HG03135 (cell line): ENCODE measurements at regions not wholly inside any gene's neighbourhood (a gene's known extent, or its start where the extent isn't known, plus 50 kb on each side); places are given as distances from the start of the nearest gene placed in this dataset.
"Not testable (repeated sequence)": the region's sequence is repeated elsewhere in the genome, so short reads cannot be mapped to it uniquely, and the experiment has no call there.

Source experiments
- ATAC-seq: cut with Tn5 transposase; IDR thresholded peaks from one replicate; pipeline ENCODE4 v1.9.1; 2021; ENCODE audit warnings: mild to moderate bottlenecking, moderate library complexity; ENCODE audit not compliant: unreplicated experiment

DNA sequence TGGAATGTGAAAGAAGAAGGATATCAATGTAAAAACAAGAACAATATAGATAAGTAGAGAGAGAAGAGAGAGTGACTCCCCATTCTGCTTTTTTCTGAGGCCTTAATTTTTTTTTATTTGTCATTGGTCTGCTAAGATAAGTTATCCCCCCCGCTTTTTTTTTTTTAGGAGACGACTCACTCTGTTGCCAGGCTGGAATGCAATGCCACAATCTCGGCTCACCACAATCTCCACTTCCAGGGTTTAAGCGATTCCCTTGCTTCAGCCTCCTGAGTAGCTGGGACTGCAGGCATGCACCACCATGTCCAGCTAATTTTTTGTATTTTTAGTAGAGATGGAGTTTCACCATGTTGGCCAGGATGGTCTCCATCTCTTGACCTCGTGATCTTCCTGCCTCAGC lies 677.0 kb downstream of the MAFB start:
- ATAC-seq, result not testable (repeated sequence)

DNA sequence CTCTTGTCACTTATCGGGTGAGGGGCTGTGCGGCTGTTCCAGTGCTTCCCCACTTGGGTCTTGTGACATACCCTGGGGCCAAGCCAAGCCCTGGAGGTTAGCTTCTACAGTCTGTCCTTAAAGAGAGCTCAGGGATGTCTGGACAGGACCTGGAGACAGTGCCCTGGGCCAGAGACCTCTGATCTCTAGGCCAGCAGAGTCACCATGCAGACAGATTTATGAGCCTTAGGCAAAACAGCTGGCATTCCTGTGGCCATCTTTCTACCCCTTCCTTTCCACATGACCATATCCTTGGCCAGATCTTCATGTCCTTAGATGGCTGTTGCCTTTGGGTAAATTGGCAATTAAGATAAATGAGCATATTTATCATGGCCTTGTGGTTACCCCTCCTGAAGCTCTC lies 678.6 kb downstream of the MAFB start:
- ATAC-seq, result no peak

DNA sequence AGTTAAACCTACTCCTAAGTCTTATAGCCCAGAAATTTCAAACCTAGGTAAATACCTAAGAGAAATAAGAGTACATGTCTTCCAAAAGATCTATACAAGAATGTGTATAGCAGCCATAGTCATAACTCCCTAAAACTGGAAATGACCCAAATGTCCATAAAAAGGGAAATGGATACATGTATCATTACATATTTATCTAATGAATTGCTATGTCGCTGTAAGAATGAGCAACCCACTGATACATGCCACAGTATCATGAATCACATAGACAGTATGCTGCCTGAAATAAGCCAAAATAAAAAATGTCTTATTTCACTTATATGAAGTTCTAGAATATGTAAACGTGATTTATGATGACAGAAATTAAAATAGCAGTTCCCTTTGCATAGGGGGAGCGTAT lies 679.5 kb downstream of the MAFB start:
- ATAC-seq, result no peak

DNA sequence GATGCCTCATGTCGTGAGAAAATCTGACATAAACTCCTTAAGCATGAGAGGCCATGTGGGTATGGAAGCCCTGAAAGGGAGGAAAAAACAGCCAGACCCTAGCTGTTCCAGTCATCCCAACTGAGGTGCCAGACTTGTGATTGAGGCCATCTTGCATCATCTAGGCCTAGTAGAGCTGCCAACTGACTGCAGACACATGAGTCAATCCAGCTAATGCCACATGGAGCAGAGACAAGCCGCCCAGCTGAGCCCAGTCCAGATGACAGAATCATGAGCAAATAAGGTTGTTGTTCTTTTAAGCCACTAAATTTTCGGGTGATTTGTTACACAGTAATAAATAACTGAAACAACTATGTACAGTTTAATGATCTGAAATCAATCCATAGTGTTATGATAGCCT lies 680.9 kb downstream of the MAFB start:
- ATAC-seq, result no peak

DNA sequence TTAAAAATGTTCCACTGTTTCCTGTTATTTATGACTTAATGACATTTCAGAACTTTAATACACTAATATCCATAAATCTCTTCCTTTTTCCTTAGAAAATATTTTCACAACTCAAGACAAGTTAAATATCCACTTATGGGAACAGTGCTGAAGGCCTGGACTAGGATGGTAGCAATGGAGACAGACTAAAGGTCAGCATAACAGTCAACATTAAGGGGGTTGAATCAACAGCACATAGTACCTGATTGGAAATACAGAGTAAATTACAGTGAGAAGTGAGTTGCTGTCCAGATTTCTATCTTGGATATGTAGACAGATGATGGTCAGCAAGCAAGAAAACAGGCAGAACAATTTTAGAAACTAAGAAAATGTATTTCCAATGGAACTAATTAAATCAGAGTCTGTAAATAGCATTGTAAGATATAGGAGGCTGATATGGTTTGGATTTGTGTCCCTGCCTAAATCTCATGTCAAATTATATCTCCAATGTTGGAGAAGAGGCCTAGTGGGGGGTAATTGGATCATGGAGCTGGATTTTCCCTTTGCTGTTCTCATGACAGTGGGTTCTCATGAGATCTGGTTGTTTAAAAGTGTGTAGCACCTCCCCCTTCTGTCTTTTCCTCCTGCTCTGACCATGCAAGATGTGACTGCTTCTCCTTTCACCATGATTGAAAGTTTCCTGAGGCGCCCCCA lies 682.7 kb downstream of the MAFB start:
- ATAC-seq, result no peak

DNA sequence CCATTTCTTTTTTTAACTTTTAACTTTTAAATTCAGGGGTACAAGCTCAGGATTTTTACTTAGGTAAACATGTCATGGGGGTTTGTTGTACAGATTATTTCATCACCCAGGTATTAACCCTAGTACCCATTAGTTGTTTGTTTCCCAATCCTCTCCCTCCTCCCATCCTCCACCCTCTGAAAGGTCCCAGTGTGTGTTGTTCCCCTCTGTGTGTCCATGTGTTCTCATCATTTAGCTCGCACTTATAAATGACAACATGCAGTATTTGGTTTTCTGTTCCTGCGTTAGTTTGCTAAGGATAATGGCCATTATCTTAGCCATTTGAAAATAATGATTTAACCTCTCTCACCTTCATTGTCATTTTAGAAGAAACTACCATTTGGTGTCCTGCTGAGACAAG lies 684.9 kb downstream of the MAFB start:
- ATAC-seq, result not testable (repeated sequence)

DNA sequence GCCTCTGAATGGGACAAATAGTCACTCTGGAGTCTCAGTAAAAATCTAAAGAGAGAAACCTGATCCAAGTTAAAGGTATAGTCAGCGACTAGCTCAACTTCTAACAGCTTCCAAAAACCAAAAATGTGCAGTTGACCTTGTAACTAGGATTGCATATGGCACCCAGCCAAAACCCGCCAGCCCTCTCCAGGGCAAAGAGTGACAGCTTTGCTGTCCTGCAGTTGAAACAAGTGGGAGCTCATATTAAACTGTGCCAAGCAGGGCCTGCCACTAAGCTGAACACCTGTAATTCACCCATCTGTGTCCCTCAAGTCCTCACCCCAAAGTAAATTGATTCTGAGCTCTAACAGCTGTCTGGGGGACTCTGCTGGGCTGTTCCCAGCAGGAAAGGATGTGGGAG lies 695.3 kb downstream of the MAFB start:
- no peak for ATAC-seq

DNA sequence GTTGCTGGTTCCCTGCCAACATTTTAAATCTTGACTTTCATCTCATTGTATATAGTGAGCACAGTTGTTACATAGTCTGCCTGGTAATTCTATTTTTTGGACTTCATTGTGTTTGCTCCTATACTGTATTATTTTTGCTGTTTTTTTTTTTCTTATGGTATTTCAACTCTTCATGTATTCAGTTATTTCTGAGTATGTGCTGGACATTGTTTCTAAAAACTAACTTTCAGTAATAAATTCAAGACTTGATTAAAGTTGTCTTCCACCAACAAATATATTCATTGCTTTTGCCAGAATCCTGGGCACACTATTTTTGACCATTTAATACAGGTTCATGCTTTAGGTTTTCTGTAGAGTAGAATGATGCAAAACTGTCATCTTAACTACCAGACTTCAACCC lies 698.3 kb downstream of the MAFB start:
- ATAC-seq, result no peak

DNA sequence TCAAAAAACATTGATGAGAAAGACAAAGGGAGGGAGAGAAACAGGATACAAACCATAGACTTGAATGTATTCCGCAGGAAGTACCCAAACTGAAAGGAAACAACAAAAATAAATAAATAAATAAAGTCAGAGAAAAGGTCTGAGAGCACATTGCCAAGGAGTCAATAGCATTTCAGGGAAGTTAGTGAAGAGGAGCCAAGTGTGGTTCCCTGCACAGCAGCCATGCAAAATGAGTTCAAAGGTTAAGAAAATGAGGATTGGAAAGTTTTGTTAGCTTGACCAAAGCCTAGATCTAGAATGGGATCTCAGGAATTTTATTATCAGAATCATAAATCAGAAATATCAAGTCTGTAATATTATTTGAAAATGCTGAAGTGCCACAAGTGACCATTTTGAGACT lies 700.0 kb downstream of the MAFB start:
- ATAC-seq, result no peak

DNA sequence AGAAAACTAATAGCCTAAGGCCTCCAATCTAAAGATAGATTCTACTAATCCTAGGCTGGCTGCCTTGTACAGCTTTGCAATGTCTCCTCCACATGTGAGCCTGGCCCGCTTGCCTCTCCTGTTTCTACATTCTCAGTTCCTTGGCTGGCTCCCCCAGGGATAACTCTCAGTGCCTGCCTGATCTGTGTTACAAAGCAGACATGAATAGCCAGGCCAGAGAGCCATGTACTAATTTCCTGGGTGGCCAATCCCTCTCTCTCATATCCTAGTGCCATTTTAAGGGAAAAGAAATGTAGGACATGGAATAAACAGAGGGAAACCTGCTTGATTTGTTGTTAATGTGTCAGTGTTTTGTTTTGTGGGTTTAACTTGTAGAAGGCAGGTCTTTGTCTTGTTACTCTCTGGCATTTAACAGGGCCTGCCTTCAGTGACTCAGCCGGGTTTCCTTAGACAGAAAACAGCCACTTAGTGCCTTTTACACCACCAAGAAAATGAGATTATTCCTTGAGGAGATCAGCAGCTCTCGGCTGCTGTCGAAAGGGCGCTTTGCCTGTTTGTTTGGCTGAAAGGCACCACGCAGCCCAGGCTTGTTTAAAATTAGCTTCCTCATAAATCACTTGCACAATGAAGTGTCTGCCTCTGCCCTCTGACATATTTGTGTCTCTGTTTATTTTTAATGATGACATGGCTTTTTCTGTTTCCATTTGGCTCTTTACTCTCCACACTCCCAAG lies 702.7 kb downstream of the MAFB start:
- no peak for ATAC-seq

DNA sequence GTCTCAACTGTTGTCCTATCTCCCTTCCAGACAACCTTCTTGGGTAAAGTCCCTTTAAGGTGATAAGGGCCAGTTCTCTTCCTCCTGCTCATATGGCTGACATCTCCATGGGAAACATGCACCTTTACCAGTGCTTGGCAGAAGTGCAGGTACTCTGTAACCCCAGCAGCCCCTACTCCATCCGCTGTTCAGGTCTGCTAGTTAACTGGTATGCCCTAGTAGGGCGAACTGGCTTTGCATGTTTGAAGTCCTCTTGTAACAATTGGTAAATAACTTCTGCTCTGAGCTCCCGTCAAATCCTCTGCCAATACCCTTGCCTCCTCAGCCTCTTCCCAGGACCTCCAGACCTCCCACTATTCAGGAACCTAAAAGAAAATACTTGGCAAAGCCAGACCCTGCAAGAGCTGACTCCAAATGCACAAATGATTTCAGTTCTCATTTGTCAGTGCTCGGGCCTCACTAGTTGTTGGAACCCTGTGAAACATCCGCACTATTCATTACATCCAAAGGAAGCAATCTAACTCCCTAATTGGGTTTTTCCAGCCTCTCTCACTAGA lies 703.7 kb downstream of the MAFB start:
- ATAC-seq, result no peak

DNA sequence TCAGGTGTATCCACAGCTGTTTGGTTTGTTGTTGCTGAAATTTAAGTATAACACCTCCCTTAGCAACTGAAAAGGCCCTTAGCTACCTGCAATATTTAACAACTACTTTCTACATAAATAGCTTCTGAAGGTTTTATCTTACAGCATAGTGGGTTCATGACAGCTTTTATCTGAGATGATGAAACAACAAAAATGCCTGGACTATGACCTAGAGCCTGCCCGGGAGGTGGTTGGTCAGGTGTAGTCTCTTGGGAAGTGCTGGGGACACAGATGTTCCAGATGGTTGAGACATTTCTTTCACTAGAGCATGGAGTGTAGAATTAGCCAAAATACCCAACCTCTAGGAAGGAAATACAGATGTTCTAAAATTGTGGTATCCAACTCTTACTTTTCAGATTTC lies 705.4 kb downstream of the MAFB start:
- no peak for ATAC-seq

DNA sequence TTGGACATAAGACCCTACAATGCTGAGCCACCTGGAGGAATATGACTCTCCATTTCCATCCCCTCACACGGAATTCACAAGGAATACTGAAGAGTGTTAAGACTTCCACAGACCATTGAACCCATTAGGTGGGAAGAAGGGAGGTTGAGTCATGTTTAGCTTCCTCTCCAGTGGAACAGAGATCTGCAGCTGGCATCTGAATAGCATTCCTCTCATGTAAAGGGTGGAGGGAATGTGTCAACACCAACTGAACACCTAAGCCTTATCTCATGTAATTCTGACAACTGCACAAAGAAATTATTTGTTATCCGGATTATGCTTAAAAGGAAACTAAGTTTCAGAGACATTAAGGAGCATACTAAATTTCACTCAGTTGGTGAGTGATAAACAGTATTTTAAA lies 705.9 kb downstream of the MAFB start:
- no peak for ATAC-seq

DNA sequence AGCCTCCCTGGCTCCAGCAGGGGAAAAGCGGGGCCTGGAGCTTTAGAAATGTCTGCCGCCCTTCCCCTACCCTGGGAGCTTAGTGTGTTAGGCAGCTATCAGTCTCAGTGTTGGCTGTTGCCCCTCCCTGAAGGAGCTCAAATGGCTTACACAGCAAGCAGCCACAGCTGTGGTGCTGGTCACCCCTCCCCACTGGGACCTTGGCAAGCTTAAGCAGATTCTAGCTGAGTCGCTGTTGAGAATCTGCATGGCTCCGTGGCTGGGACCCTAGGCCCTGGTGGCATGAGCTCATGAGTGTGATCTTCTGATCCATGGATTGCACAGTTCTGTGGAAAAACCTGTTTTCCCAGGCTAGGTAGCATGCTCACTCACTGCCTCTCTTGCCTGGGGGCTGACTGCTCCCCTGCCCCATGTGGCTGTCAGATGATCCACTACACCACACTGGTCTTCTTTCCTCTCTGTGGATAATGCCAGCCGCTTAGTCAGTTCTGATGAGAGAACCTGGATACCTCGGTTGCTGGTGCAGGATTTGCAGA lies 714.0 kb downstream of the MAFB start:
- ATAC-seq, result no peak

DNA sequence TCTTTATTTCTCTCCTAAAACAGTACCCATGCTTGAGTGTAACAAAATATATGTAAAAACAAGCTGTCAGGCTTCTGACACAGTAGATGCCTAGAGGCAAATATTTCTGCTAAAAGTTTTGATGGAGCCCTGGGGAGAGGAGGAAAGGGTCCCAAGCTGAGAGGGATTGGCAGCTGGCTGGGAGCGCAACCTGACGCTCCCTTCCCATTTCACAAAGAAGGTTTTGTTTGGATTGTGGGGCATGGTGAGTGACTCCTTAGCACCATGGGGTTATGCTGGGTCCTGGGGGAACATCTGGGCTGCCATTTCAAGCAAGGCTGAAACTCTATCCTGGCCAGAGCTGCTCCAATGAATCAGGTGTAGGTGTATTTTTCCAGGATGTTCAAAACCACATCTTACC lies 720.5 kb downstream of the MAFB start:
- ATAC-seq, result no peak

DNA sequence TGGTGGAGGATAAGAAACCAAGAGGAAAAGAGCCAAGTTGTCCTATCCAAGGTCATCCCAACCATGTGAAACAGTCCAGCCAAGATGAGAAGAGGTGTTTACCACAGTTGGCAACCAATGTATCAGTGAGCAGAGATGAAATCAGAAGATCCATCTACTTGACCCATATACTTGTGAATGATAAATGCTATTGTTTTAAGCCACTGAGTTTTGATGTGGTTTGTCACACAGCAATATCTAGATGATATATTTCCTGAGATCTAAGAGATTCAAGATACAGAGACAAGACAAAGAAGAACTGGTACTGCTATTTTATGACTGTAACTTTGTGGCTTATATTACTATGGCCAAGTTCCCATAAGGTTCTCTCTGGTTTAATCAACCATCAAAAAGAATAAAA lies 721.2 kb downstream of the MAFB start:
- ATAC-seq, result no peak

DNA sequence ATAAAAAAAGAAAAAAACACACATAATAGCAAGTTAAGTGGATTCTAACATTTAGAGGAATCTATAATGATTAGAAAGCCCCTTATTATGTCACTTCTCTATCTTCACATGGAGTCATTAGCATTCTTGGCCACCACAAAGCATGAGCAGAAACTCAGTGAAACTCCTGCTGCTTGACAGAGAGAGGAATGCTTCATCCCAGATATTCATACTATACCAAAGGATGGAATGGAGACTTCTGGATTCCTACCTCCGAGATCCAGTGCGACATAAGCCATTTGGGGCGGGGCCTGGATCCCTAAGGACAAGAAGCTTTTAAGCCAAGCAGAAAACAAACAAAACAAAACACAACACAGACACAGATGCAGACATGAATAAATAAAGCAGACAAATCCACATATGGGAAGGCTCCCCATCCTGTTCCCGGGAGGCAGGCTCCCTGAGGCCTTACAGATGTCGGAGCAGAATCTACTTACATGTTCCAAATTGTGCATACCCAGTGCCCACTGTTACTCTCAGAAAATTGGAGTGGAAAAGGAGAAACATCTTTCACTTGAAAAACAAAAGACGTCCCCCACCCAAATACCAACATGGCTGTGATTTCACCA lies 727.3 kb downstream of the MAFB start:
- ATAC-seq, result no peak

DNA sequence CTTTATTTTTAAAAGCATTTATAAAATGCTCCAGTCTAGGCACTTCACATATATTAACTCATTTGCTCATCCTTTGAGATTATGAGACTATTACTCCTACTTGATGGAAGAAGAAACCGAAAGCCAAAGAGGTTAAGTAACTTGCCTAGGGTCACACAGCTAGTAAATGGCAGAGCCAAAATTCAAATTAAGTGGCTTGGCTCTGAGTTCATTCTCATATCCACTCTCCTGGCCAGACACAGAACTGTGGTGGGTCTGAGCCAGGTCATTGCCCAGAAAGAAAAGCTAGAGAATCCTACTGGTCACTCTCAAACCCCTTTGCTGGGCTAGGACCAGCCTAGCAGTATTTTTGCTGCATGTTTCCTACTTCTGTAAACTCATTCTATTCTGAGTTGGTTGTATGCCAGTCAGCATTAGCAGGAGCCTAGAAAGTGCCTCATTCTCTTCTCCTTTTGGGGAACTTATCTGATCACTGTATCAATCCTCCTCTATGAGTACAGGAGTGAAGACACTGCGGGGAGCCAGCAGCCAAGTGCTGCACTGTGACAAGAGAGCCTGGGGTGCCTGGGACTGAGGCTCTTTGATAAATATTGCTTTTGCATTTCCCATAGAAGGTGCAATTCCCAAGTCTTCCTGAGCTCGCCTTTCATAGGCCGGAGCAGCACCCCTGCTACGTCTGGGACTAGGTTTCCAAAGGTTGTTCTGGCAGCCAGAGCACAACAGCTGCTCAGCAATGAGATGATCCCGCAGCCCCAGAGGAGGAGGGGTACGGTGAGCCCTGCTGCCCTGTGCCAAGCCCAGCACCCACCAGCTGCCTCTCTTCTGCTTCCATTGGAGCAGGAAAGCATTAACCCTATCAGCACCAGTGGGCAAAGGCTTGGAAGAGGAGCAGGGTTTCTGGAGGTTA lies 728.3 kb downstream of the MAFB start:
- ATAC-seq, result no peak

DNA sequence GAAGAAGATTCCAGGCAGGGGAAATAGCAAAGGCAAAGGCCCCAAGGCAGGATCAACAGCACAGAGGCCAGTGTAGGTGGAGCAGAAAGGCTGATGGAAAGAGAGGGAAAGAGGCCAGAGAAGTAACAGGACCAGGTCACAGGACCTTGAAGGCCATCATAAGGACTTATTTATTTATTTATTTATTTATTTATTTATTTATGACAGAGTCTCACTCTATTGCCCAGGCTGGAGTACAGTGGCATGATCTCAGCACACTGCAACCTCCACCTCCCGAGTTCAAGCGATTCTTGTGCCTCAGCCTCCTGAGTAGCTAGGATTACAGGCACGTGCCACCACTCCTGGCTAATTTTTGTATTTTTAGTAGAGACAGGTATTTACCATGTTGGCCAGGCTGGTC lies 731.1 kb downstream of the MAFB start:
- not testable (repeated sequence) for ATAC-seq

DNA sequence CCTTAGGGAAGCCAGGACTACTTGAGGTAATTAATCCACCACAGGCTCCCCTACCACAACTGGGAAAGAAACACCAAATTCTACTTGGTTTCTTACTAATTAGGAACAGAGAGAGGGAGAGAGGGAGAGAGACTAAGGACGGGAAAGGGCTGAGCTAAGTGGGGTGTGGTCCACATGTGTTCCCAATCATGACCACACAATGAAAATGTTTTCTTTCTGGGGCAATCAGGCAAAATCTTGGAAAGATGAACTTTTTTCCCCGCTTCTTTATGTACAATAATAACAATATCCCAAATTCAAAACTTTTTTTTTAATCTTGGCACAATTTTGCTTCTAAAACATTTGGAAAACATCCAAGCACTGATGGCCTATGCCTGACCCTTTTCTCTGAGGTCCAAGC lies 734.4 kb downstream of the MAFB start:
- ATAC-seq, result no peak

DNA sequence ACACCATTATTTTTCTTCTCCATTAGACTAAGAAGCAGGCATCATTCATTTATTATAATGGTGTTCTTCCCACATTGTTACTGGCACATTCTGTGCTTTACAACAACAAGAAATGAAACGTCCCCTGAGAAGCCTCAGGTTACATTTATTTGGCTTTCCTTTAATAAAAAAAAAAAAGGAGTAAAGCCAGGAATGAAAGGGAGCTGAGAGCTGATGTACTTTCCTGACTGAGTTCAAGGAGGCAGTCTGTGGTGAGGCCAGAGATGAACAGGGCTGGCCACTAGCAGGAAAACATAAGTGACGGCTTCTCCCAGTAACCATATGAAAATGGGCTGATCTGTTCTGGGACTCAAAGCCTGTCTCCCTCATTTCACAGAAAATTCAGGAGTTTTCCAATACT lies 742.1 kb downstream of the MAFB start:
- ATAC-seq, result no peak
